HL-60 (cell line): ENCODE measurements at regions not wholly inside any gene's neighbourhood (a gene's known extent, or its start where the extent isn't known, plus 50 kb on each side); places are given as distances from the start of the nearest gene placed in this dataset.

Experiments
- GABPA ChIP-seq: IDR thresholded peaks from 2 replicates; pipeline ENCODE4 v1.6.1; 2012; ENCODE audit warnings: low read depth
- POLR2AphosphoS5 ChIP-seq: IDR thresholded peaks from 2 replicates; pipeline ENCODE4 v1.6.1; 2012; ENCODE audit warnings: low read depth
- SPI1 ChIP-seq: IDR thresholded peaks from 2 replicates; pipeline ENCODE4 v1.6.1; 2012; ENCODE audit warnings: low read depth, mild to moderate bottlenecking, borderline replicate concordance
- TF ChIP-seq, protein P1 (sequence below): IDR thresholded peaks from one replicate; pipeline ENCODE4 v1.5.1; 2011; ENCODE audit warnings: low read length, control low read depth, inconsistent platforms; ENCODE audit not compliant: insufficient read depth
- TF ChIP-seq, protein P2 (sequence below): IDR thresholded peaks from 2 replicates; pipeline ENCODE4 v1.6.1; 2012; ENCODE audit warnings: low read depth; ENCODE audit not compliant: insufficient replicate concordance

DNA sequence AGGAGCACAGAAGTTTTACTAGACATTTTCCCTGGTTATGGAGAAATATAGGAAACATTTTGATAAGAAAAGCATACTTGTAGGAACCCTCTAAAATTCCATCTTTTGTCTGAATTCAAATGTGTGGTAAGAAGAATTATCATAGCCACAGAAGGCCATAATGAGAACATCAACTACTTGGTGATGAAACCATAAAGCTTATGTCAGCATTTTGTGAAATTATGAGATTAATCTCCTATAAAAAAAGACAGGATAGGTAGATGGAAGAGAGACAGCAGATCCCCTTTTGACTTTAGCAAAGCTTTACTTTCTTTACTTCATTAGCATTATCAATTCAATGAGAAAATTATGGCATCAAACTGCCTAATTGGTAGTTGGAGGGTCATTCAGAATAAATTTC lies 697.0 kb downstream of the IGSF11 start:
- TF ChIP-seq, protein P1, sequence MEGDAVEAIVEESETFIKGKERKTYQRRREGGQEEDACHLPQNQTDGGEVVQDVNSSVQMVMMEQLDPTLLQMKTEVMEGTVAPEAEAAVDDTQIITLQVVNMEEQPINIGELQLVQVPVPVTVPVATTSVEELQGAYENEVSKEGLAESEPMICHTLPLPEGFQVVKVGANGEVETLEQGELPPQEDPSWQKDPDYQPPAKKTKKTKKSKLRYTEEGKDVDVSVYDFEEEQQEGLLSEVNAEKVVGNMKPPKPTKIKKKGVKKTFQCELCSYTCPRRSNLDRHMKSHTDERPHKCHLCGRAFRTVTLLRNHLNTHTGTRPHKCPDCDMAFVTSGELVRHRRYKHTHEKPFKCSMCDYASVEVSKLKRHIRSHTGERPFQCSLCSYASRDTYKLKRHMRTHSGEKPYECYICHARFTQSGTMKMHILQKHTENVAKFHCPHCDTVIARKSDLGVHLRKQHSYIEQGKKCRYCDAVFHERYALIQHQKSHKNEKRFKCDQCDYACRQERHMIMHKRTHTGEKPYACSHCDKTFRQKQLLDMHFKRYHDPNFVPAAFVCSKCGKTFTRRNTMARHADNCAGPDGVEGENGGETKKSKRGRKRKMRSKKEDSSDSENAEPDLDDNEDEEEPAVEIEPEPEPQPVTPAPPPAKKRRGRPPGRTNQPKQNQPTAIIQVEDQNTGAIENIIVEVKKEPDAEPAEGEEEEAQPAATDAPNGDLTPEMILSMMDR = no peak
- TF ChIP-seq SPI1 = no peak
- no peak for TF ChIP-seq POLR2AphosphoS5
- no peak for TF ChIP-seq GABPA
- TF ChIP-seq, protein P2, sequence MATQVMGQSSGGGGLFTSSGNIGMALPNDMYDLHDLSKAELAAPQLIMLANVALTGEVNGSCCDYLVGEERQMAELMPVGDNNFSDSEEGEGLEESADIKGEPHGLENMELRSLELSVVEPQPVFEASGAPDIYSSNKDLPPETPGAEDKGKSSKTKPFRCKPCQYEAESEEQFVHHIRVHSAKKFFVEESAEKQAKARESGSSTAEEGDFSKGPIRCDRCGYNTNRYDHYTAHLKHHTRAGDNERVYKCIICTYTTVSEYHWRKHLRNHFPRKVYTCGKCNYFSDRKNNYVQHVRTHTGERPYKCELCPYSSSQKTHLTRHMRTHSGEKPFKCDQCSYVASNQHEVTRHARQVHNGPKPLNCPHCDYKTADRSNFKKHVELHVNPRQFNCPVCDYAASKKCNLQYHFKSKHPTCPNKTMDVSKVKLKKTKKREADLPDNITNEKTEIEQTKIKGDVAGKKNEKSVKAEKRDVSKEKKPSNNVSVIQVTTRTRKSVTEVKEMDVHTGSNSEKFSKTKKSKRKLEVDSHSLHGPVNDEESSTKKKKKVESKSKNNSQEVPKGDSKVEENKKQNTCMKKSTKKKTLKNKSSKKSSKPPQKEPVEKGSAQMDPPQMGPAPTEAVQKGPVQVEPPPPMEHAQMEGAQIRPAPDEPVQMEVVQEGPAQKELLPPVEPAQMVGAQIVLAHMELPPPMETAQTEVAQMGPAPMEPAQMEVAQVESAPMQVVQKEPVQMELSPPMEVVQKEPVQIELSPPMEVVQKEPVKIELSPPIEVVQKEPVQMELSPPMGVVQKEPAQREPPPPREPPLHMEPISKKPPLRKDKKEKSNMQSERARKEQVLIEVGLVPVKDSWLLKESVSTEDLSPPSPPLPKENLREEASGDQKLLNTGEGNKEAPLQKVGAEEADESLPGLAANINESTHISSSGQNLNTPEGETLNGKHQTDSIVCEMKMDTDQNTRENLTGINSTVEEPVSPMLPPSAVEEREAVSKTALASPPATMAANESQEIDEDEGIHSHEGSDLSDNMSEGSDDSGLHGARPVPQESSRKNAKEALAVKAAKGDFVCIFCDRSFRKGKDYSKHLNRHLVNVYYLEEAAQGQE = no peak
